DOHH2 (cell line): ENCODE measurements at regions not wholly inside any gene's neighbourhood (a gene's known extent, or its start where the extent isn't known, plus 50 kb on each side); places are given as distances from the start of the nearest gene placed in this dataset.

Source experiments
- H3F3A ChIP-seq: fragments of 200-600 bp; sonication (generic), shearing (Covaris generic); 2 replicates; pipeline ENCODE4 v1.6.0; 2016; ENCODE audit warnings: antibody characterized with exemption, mild to moderate bottlenecking; ENCODE audit not compliant: control insufficient read depth, insufficient read depth
- H3K27ac ChIP-seq: fragments of 200-600 bp; sonication (generic); 2 replicates; pipeline ENCODE4 v1.5.1; 2014; ENCODE audit warnings: low read depth, mild to moderate bottlenecking, low read length, moderate library complexity
- H3K27me3 ChIP-seq: fragments of 200-600 bp; sonication (generic); 2 replicates; pipeline ENCODE4 v1.6.1; 2014; ENCODE audit warnings: mild to moderate bottlenecking, low read length, mixed read lengths; ENCODE audit not compliant: control insufficient read depth
- H3K36me3 ChIP-seq: fragments of 200-600 bp; sonication (generic); 2 replicates; pipeline ENCODE4 v1.6.1; 2014; ENCODE audit warnings: mild to moderate bottlenecking, low read length, moderate library complexity, mixed read lengths; ENCODE audit not compliant: control insufficient read depth
- H3K4me1 ChIP-seq: fragments of 200-600 bp; sonication (generic); 2 replicates; pipeline ENCODE4 v1.6.1; 2014; ENCODE audit warnings: mild to moderate bottlenecking, low read length, mixed read lengths; ENCODE audit not compliant: control insufficient read depth
- H3K4me2 ChIP-seq: fragments of 200-600 bp; sonication (generic); 2 replicates; pipeline ENCODE4 v1.6.0; 2014; ENCODE audit warnings: mild to moderate bottlenecking, low read length, moderate library complexity
- H3K4me3 ChIP-seq: fragments of 200-600 bp; sonication (generic); 2 replicates; pipeline ENCODE4 v1.5.1; 2014; ENCODE audit warnings: mild to moderate bottlenecking, low read length, mixed read lengths
- H3K79me2 ChIP-seq: fragments of 200-600 bp; sonication (generic); 2 replicates; pipeline ENCODE4 v1.6.1; 2014; ENCODE audit warnings: mild to moderate bottlenecking, low read length, mixed read lengths; ENCODE audit not compliant: control insufficient read depth
- H3K9me2 ChIP-seq: fragments of 200-600 bp; sonication (generic); replicated peaks from 2 replicates; pipeline ENCODE4 v1.6.1; 2014; ENCODE audit warnings: mild to moderate bottlenecking, low read length, mixed read lengths; ENCODE audit not compliant: control insufficient read depth
- H3K9me3 ChIP-seq: fragments of 200-600 bp; sonication (generic); 2 replicates; pipeline ENCODE4 v1.6.1; 2014; ENCODE audit warnings: antibody characterized with exemption, low read length, mixed read lengths; ENCODE audit not compliant: control insufficient read depth, insufficient read depth
- H4K20me1 ChIP-seq: fragments of 200-600 bp; sonication (generic); 2 replicates; pipeline ENCODE4 v1.6.0; 2014; ENCODE audit warnings: low read depth, mild to moderate bottlenecking, antibody characterized with exemption, low read length, moderate library complexity; ENCODE audit not compliant: control insufficient read depth, insufficient read depth
- CTCF ChIP-seq: fragments of 200-600 bp; sonication (generic); IDR thresholded peaks from one replicate; pipeline ENCODE4 v1.5.1; 2014; ENCODE audit warnings: antibody characterized with exemption, mild to moderate bottlenecking, low read depth, low read length; ENCODE audit not compliant: poor library complexity, severe bottlenecking
- EZH2phosphoT487 ChIP-seq: fragments of 200-600 bp; sonication (generic); IDR thresholded peaks from 2 replicates; pipeline ENCODE4 v1.6.1; 2017; ENCODE audit warnings: borderline replicate concordance, mild to moderate bottlenecking, antibody characterized with exemption, low read length, moderate library complexity, mixed read lengths

DNA sequence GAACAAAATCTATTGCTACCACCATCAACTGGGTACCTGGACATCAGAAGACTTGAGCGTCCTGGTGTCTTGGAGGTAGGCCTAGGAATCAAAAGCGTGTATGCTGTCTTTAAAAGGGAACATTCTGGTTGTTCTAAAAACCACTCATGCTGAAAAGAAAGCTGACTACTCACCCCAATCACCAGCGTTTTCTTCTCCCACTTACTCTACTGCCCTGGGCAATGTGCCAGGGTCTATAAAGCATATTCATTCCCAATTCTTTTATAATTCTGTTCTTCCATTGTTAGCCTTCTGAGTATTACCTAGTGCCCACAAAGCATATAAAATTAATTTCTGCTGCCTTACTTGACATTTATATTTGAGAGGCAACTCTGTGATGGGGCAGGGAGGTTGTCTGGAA is 133.4 kb downstream of the KCNA5 start:
- Histone ChIP-seq H3K27ac (no peak overlapping the region), H3F3A (no peaks in the 10 kb centered on the region), H3K79me2 (no peaks in the 10 kb centered on the region), H3K27me3 (peaks cover 12% of the 10 kb centered on the region; the same call in 1 of the 2 replicates), H3K9me3 (no peaks in the 10 kb centered on the region), H3K4me2 (no peak overlapping the region), H3K9me2 (no peaks in the 10 kb centered on the region), H3K4me1 (no peaks in the 10 kb centered on the region), H3K4me3 (no peak overlapping the region), H4K20me1 (no peaks in the 10 kb centered on the region), H3K36me3 (no peaks in the 10 kb centered on the region)
- no peak for TF ChIP-seq CTCF
- TF ChIP-seq EZH2phosphoT487, result no peak

- H3K9me3 ChIP-seq, result no peaks in the 10 kb centered on the region
- H3K4me1 ChIP-seq, result no peaks in the 10 kb centered on the region
- H3K4me3 ChIP-seq, result no peak overlapping the region
- no peak overlapping the region for H3K4me2 ChIP-seq
- H3K79me2 ChIP-seq, result no peaks in the 10 kb centered on the region
- H4K20me1 ChIP-seq, result no peaks in the 10 kb centered on the region
- H3K27me3 ChIP-seq, result peaks cover 12% of the 10 kb centered on the region; the same call in 1 of the 2 replicates
- H3K36me3 ChIP-seq, result no peaks in the 10 kb centered on the region
- H3F3A ChIP-seq, result no peaks in the 10 kb centered on the region
- no peaks in the 10 kb centered on the region for H3K9me2 ChIP-seq
- TF ChIP-seq EZH2phosphoT487, result no peak
- TF ChIP-seq CTCF, result no peak
- H3K27ac ChIP-seq, result no peak overlapping the region
These were observed 134.1 kb downstream of the KCNA5 start for GRCh38 chr12:5177731-5178130.

DNA sequence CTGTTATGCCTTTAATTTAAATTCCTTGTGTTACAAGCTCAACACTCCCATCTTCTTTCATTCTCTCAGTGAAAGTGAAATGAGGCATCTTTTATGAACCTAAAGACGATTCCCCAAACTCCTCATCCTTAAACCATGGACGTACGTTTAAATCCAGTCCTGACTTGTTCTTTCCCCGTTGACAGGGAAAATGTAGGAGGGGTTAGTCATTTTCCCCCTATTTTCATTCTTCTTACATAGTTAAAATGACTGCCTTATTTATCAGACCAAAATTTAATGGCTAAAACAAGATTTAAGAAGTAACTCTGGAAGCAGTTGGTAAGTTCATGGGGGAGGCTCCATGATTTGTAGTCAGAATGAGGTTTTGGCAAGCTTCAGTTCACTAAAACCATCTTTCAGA is 134.9 kb downstream of the KCNA5 start:
- TF ChIP-seq EZH2phosphoT487, result no peak
- no peak for TF ChIP-seq CTCF
- Histone ChIP-seq H3K9me2 (no peaks in the 10 kb centered on the region), H3F3A (no peaks in the 10 kb centered on the region), H3K36me3 (no peaks in the 10 kb centered on the region), H3K4me2 (no peak overlapping the region), H3K4me3 (no peak overlapping the region), H3K27ac (no peak overlapping the region), H3K9me3 (no peaks in the 10 kb centered on the region), H3K79me2 (no peaks in the 10 kb centered on the region), H3K4me1 (no peaks in the 10 kb centered on the region), H3K27me3 (peaks cover 12% of the 10 kb centered on the region; the same call in 1 of the 2 replicates), H4K20me1 (no peaks in the 10 kb centered on the region)
